SK-N-SH treated with all-trans-retinoic acid at 6 μM for 48 hours (cell line): ENCODE measurements at regions not wholly inside any gene's neighbourhood (a gene's known extent, or its start where the extent isn't known, plus 50 kb on each side); places are given as distances from the start of the nearest gene placed in this dataset.

ENCODE experiments used
- ARNTL ChIP-seq: fragments of 450-650 bp; formaldehyde crosslinking; IDR thresholded peaks from 2 replicates; pipeline ENCODE4 v1.5.0; 2020; ENCODE audit warnings: low read depth, mild to moderate bottlenecking, moderate library complexity, borderline replicate concordance
- BACH2 ChIP-seq: fragments of 250-450 bp; sonication (Bioruptor Pico); IDR thresholded peaks from 2 replicates; pipeline ENCODE4 v1.9.0; 2021; ENCODE audit warnings: mild to moderate bottlenecking, borderline replicate concordance
- RARB ChIP-seq: fragments of 250-450 bp; sonication (Bioruptor Pico); IDR thresholded peaks from 2 replicates; pipeline ENCODE4 v1.8.0; 2021; ENCODE audit warnings: mild to moderate bottlenecking, moderate library complexity
- TCF4 ChIP-seq: fragments of 250-450 bp; sonication (Bioruptor Pico); IDR thresholded peaks from 2 replicates; pipeline ENCODE4 v1.8.0; 2021; ENCODE audit warnings: mild to moderate bottlenecking, moderate library complexity, borderline replicate concordance

- TF ChIP-seq RARB (CRISPR knock-in tag) (no peak), BACH2 (no peak), ARNTL (CRISPR knock-in tag) (no peak), TCF4 (CRISPR knock-in tag) (no peak)
These were observed 310.0 kb downstream of the PDGFC start for GRCh38 chr4:156661555-156661954.
